ENCODE measurements at regions not wholly inside any gene's neighbourhood (a gene's known extent, or its start where the extent isn't known, plus 50 kb on each side); places are given as distances from the start of the nearest gene placed in this dataset.

GRCh38 chr3:64336488-64336887 lies 111.2 kb upstream of the PRICKLE2 start:
- no peak for TF ChIP-seq HOXD1 (CRISPR knock-in tag; IDR thresholded peaks at IDR 0.05)
- no peak for TF ChIP-seq TARDBP (CRISPR knock-in tag; IDR thresholded peaks at IDR 0.05)
- no peak for TF ChIP-seq EZH2 (conservative IDR thresholded peaks at IDR 0.05; ENCODE audit: low read depth, low read length)
- TF ChIP-seq ZSCAN5A (CRISPR knock-in tag; IDR thresholded peaks at IDR 0.05; ENCODE audit: borderline replicate concordance): no peak
- TF ChIP-seq GTF2F1 (IDR thresholded peaks at IDR 0.05; ENCODE audit: low read length): no peak
- TF ChIP-seq MLX (CRISPR knock-in tag; IDR thresholded peaks at IDR 0.05): no peak
- TF ChIP-seq ZNF292 (CRISPR knock-in tag; IDR thresholded peaks at IDR 0.05; ENCODE audit: borderline replicate concordance, low read depth): no peak
- no peak for TF ChIP-seq ZNF367 (CRISPR knock-in tag; IDR thresholded peaks at IDR 0.05; ENCODE audit: borderline replicate concordance)
- no peak for TF ChIP-seq CTCF (CRISPR knock-in tag; IDR thresholded peaks at IDR 0.05)
- TF ChIP-seq FOXM1 (CRISPR knock-in tag; IDR thresholded peaks at IDR 0.05): no peak
- no peak for TF ChIP-seq CCAR2 (optimal IDR thresholded peaks at IDR 0.05; ENCODE audit: low read depth, low read length)
- TF ChIP-seq ZNF205 (CRISPR knock-in tag; IDR thresholded peaks at IDR 0.05): no peak
- TF ChIP-seq MAFK (conservative IDR thresholded peaks at IDR 0.05 in 1 of 2, IDR thresholded peaks at IDR 0.05 in 1 of 2; ENCODE audit: low read length in 2 of 2): no peak

All from HepG2 (cell line).